ENCODE measurements at regions not wholly inside any gene's neighbourhood (a gene's known extent, or its start where the extent isn't known, plus 50 kb on each side); places are given as distances from the start of the nearest gene placed in this dataset.

DNA sequence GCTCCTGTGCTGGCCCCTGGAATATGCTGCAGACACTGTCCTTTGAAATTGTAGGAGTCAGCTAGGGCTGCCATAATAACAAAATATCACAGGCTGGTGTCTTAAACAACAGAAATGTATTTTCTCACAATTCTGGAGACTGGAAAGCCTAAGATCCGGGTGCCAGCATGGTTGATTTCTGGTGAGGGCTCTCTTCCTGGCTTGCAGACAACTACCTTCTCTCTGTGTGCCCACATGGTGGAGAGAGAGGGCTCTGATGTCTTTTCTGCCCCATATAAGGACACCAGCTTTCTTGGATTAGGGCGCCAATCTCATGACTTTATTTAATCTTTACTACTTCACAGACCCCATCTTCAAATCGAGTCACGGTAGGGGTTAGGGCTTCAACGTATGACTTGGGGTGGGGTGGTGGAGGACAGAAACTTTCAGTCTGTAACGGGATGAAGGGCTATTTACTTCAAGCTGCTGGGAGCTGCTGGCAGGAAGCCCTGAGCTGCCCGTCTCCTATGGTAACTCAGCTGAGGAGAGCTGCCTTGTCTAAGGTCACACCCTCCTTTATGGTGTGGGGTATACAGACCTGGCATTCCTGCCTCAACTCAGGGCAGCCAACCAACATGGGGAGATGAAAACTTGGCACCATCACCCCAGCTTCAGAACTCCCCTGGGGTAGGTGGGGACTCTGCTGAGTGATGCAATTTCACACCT lies 142.9 kb upstream of the ZBED5 start:
- TF ChIP-seq CTCF (IDR thresholded peaks at IDR 0.05; ENCODE audit: extremely low read depth in 1 of 2, insufficient read depth in 1 of 2, low read depth in 1 of 2, low read length in 2 of 2) (no peak), POLR2A (IDR thresholded peaks at IDR 0.05; ENCODE audit: low read depth, low read length) (no peak), EZH2 (IDR thresholded peaks at IDR 0.05; ENCODE audit: borderline replicate concordance, low read depth, low read length, severe bottlenecking) (no peak), POLR2AphosphoS5 (IDR thresholded peaks at IDR 0.05; ENCODE audit: insufficient read depth, low read depth, low read length) (no peak), JUN (IDR thresholded peaks at IDR 0.05; ENCODE audit: borderline replicate concordance, insufficient read depth, insufficient read length, low read depth) (no peak), MYC (IDR thresholded peaks at IDR 0.05; ENCODE audit: low read depth, low read length) (no peak)
- TF ChIP-seq, protein P1, sequence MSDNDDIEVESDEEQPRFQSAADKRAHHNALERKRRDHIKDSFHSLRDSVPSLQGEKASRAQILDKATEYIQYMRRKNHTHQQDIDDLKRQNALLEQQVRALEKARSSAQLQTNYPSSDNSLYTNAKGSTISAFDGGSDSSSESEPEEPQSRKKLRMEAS (IDR thresholded peaks at IDR 0.05; ENCODE audit: insufficient read depth, insufficient read length): no peak
